ENCODE measurements at regions not wholly inside any gene's neighbourhood (a gene's known extent, or its start where the extent isn't known, plus 50 kb on each side); places are given as distances from the start of the nearest gene placed in this dataset.

- TF ChIP-seq ILK (tag; IDR thresholded peaks at IDR 0.05; ENCODE audit: borderline replicate concordance, low read depth) (no peak), MEF2D (tag; conservative IDR thresholded peaks at IDR 0.05; ENCODE audit: low read depth) (no peak), RAD21 (CRISPR knock-in tag; conservative IDR thresholded peaks at IDR 0.05 in 1 of 2, IDR thresholded peaks at IDR 0.05 in 1 of 2) (no peak), SMARCB1 (IDR thresholded peaks at IDR 0.05; ENCODE audit: insufficient read length, low read depth) (no peak), ZNF764 (CRISPR knock-in tag; IDR thresholded peaks at IDR 0.05; ENCODE audit: low read depth) (no peak), THRAP3 (IDR thresholded peaks at IDR 0.05; ENCODE audit: borderline replicate concordance) (no peak), MYBL2 (IDR thresholded peaks at IDR 0.05; ENCODE audit: low read depth) (no peak), MYBL2 (CRISPR knock-in tag; IDR thresholded peaks at IDR 0.05; ENCODE audit: borderline replicate concordance) (no peak), LCOR (CRISPR knock-in tag; IDR thresholded peaks at IDR 0.05) (no peak), NKRF (IDR thresholded peaks at IDR 0.05; ENCODE audit: borderline replicate concordance) (no peak), STAT5B (CRISPR knock-in tag; IDR thresholded peaks at IDR 0.05) (no peak)
- TF ChIP-seq, protein P1, sequence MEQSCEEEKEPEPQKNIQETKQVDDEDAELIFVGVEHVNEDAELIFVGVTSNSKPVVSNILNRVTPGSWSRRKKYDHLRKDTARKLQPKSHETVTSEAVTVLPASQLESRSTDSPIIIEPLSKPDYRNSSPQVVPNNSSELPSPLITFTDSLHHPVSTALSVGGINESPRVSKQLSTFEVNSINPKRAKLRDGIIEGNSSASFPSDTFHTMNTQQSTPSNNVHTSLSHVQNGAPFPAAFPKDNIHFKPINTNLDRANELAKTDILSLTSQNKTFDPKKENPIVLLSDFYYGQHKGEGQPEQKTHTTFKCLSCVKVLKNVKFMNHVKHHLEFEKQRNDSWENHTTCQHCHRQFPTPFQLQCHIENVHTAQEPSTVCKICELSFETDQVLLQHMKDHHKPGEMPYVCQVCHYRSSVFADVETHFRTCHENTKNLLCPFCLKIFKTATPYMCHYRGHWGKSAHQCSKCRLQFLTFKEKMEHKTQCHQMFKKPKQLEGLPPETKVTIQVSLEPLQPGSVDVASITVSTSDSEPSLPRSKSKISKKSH (CRISPR knock-in tag; IDR thresholded peaks at IDR 0.05) = no peak
- TF ChIP-seq, protein P2, sequence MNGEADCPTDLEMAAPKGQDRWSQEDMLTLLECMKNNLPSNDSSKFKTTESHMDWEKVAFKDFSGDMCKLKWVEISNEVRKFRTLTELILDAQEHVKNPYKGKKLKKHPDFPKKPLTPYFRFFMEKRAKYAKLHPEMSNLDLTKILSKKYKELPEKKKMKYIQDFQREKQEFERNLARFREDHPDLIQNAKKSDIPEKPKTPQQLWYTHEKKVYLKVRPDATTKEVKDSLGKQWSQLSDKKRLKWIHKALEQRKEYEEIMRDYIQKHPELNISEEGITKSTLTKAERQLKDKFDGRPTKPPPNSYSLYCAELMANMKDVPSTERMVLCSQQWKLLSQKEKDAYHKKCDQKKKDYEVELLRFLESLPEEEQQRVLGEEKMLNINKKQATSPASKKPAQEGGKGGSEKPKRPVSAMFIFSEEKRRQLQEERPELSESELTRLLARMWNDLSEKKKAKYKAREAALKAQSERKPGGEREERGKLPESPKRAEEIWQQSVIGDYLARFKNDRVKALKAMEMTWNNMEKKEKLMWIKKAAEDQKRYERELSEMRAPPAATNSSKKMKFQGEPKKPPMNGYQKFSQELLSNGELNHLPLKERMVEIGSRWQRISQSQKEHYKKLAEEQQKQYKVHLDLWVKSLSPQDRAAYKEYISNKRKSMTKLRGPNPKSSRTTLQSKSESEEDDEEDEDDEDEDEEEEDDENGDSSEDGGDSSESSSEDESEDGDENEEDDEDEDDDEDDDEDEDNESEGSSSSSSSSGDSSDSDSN (IDR thresholded peaks at IDR 0.05; ENCODE audit: borderline replicate concordance in 1 of 2, low read depth in 2 of 2, low read length in 2 of 2) = no peak
These were observed 155.8 kb upstream of the RAI2 start (continued) for GRCh38 chrX:18016941-18017340.

Measured in K562 (cell line).